Tibial artery (tissue), 4 donors: ENCODE measurements at regions not wholly inside any gene's neighbourhood (a gene's known extent, or its start where the extent isn't known, plus 50 kb on each side); places are given as distances from the start of the nearest gene placed in this dataset.

Experiments
- DNase-seq, 2 donors: peaks; one replicate each; pipeline ENCODE4 v3.0.0-alpha.2; 2019
- H3K27ac ChIP-seq, 2 donors: fragments of 200-600 bp; sonication (generic) in 1 of 2; 1 replicate in 1 of 2; 2 replicates in 1 of 2; pipeline ENCODE4 v1.5.1; 2018 to 2019; ENCODE audit warnings: mild to moderate bottlenecking in 1 of 2
- H3K27me3 ChIP-seq, 2 donors: fragments of 200-600 bp; sonication (generic) in 1 of 2; one replicate each; pipeline versions ENCODE4 v1.5.1 to v1.6.0; 2016 to 2019
- H3K36me3 ChIP-seq, 3 donors: fragments of 200-600 bp; sonication (generic) in 2 of 3; one replicate each; pipeline ENCODE4 v1.5.1; 2016 to 2019; ENCODE audit warnings: mild to moderate bottlenecking in 2 of 3
- H3K4me1 ChIP-seq, 4 donors: fragments of 200-600 bp; sonication (generic) in 2 of 4; 1 replicate in 3 of 4; 2 replicates in 1 of 4; pipeline ENCODE4 v1.5.1; 2016 to 2019
- H3K4me3 ChIP-seq, 2 donors: fragments of 200-600 bp; sonication (generic) in 1 of 2; 1 replicate in 1 of 2; 2 replicates in 1 of 2; pipeline ENCODE4 v1.5.1; 2018 to 2019; ENCODE audit warnings: mild to moderate bottlenecking in 2 of 2
- H3K9me3 ChIP-seq, 3 donors: fragments of 200-600 bp; sonication (generic) in 1 of 3; one replicate each; pipeline ENCODE4 v1.5.1; 2016 to 2019
- intact Hi-C: fragments of 100-400 bp; cut with DNase I; formaldehyde crosslinking; loops from one replicate; pipeline ENCODE4 v1.15.0; 2023; ENCODE audit warnings: low total_unique reads
- TF ChIP-seq, protein P1 (sequence below), 2 experiments: fragments of 200-600 bp in 1 of 2; fragments of 450-650 bp in 1 of 2; IDR thresholded peaks; one replicate each; pipeline ENCODE4 v1.5.1; 2017 to 2019; ENCODE audit warnings: antibody characterized with exemption in 2 of 2, mild to moderate bottlenecking in 1 of 2, moderate library complexity in 1 of 2

DNA sequence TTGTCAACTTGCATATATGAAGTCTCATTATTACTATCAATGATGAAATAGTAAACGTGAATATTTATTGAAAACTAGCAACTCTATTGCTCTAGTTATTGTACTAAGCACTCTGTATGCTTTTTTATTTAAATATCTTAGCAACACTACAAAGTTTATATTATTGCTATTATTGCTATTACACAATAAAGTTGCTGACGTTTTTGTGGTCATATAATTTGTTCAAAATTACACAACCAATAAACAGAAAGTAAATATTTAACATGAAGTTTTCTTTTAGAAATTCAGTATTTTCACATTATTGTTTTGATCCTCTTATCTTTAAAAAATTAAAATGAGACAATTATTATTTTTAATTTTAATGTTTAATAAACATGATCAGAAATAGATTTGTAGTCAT, 1521.1 kb upstream of the PCDH7 start:
- Histone ChIP-seq H3K27ac (no peak overlapping the region), H3K36me3 (no peaks in the 10 kb centered on the region), H3K9me3 (no peaks in the 10 kb centered on the region), H3K27me3 (no peaks in the 10 kb centered on the region), H3K4me1 (no peaks in the 10 kb centered on the region), H3K4me3 (no peak overlapping the region)
- no peak for DNase-seq
- TF ChIP-seq, protein P1, sequence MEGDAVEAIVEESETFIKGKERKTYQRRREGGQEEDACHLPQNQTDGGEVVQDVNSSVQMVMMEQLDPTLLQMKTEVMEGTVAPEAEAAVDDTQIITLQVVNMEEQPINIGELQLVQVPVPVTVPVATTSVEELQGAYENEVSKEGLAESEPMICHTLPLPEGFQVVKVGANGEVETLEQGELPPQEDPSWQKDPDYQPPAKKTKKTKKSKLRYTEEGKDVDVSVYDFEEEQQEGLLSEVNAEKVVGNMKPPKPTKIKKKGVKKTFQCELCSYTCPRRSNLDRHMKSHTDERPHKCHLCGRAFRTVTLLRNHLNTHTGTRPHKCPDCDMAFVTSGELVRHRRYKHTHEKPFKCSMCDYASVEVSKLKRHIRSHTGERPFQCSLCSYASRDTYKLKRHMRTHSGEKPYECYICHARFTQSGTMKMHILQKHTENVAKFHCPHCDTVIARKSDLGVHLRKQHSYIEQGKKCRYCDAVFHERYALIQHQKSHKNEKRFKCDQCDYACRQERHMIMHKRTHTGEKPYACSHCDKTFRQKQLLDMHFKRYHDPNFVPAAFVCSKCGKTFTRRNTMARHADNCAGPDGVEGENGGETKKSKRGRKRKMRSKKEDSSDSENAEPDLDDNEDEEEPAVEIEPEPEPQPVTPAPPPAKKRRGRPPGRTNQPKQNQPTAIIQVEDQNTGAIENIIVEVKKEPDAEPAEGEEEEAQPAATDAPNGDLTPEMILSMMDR (IDR thresholded peaks at IDR 0.05), result no peak
- intact Hi-C loops, result no loop called here

DNA sequence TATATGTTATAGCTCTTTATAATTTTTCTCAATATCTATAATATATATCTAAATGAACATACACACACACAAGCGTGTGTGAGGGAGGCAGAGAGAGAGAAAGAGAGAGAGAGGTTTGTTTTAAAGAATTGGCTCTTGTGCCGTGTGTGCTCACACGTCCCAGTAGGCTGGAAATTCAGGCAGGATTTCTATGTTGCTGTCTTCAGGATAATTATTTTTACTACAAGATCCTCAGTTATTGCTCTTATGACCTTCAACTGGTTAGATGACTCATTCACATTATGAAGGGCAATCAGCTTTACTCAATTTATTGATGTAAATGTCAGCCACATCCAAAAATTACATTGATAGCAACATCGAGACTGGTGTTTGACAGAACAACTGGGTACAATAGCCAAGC, 1520.7 kb upstream of the PCDH7 start:
- Histone ChIP-seq H3K9me3 (no peaks in the 10 kb centered on the region), H3K27ac (no peak overlapping the region), H3K27me3 (no peaks in the 10 kb centered on the region), H3K36me3 (no peaks in the 10 kb centered on the region), H3K4me1 (no peaks in the 10 kb centered on the region), H3K4me3 (no peak overlapping the region)
- intact Hi-C loops, result no loop called here
- TF ChIP-seq, protein P1 (IDR thresholded peaks at IDR 0.05), result no peak
- no peak for DNase-seq

DNA sequence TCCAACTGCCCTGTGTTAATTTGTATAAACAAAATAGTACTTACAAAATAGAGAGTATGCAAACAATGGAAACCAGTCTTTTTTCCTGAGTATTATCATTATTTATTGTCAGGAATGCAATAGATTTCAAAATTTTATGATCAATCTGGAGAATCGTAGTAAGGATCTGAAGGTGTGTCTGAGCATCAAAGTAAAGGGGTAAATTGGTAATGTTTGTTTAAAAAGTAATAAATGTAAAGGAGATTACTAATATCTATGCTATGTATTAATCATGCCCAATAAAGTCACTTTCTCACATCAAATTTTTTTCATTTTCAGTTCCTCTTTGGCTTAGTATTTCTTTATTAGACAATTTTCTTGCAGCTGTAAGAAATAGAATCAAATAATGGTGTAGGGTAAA, 1507.1 kb upstream of the PCDH7 start:
- intact Hi-C loops, result no loop called here
- Histone ChIP-seq H3K27ac (no peak overlapping the region), H3K27me3 (no peaks in the 10 kb centered on the region), H3K36me3 (no peaks in the 10 kb centered on the region), H3K9me3 (no peaks in the 10 kb centered on the region), H3K4me1 (no peaks in the 10 kb centered on the region), H3K4me3 (no peak overlapping the region)
- TF ChIP-seq, protein P1 (IDR thresholded peaks at IDR 0.05), result no peak
- DNase-seq, result no peak

DNA sequence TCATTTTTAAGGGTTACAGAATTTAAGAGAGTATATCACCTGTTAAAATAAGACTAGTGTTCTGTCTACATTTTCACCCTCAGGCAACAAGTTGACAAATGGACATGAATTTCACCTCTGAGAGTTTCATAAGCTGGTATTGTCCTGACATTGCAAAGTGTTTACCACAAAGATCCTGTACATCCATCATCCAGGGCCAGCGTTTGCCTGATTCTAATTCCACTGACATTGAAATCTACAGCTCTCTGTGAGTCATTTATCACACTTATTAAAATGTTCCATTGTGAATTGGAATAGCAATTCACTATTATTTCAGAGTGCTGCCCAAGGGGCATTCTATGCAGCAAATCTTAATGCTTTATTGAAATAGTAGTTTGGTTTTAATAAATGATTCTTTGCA, 1499.4 kb upstream of the PCDH7 start:
- TF ChIP-seq, protein P1 (IDR thresholded peaks at IDR 0.05), result no peak
- Histone ChIP-seq H3K27ac (no peak overlapping the region), H3K27me3 (no peaks in the 10 kb centered on the region), H3K9me3 (no peaks in the 10 kb centered on the region), H3K36me3 (no peaks in the 10 kb centered on the region), H3K4me3 (no peak overlapping the region), H3K4me1 (no peaks in the 10 kb centered on the region)
- DNase-seq, result no peak
- intact Hi-C loops, result no loop called here

DNA sequence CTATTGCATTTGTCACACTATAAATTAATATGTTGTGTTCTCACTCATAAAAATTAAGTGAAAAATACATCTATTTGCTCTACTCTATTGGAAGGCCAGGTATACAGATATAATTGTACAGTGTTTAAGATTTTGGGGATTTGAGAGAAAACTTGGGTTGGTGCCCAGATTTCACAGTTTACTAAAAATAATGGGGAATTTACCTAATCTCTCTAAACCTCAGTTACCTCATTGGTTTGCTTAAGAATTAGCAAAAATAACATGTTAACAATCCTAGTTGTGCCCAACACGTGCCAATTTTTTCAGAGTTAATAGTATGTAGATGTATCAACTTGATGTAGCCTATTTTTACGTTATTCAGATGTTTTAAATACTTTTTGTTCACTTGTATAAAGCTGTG, 1495.3 kb upstream of the PCDH7 start:
- Histone ChIP-seq H3K27me3 (no peaks in the 10 kb centered on the region), H3K9me3 (no peaks in the 10 kb centered on the region), H3K4me1 (no peaks in the 10 kb centered on the region), H3K36me3 (no peaks in the 10 kb centered on the region), H3K4me3 (no peak overlapping the region), H3K27ac (no peak overlapping the region)
- TF ChIP-seq, protein P1 (IDR thresholded peaks at IDR 0.05), result no peak
- intact Hi-C loops, result no loop called here
- no peak for DNase-seq

DNA sequence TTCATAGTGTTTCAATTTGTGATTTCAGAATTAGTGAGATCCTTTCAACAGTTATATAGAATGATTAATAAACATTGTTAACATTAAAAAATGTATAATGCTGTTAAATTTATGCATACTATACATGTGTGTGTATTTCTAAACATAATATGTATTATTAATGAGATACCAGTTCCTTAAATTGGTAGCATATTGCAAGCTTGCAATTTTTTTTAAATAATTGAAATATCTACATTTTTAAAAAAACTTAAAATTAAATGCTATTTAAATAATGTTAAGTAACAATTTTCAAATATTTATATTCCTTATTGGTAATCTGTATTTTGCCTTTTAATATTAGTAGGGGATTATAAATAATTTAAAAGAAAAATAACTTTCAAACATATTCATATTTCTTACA, 1479.5 kb upstream of the PCDH7 start:
- Histone ChIP-seq H3K4me3 (no peak overlapping the region), H3K27me3 (no peaks in the 10 kb centered on the region), H3K27ac (no peak overlapping the region), H3K4me1 (no peaks in the 10 kb centered on the region), H3K36me3 (no peaks in the 10 kb centered on the region), H3K9me3 (no peaks in the 10 kb centered on the region)
- intact Hi-C loops, result no loop called here
- no peak for DNase-seq
- TF ChIP-seq, protein P1 (IDR thresholded peaks at IDR 0.05), result no peak
